SK-N-SH (cell line): ENCODE measurements at regions not wholly inside any gene's neighbourhood (a gene's known extent, or its start where the extent isn't known, plus 50 kb on each side); places are given as distances from the start of the nearest gene placed in this dataset.

Experiments
- CTCF ChIA-PET: fragments of 300-600, 350-600 bp; formaldehyde crosslinking; extraction: SDS; loops from one replicate; lab custom pipeline; 2021; lab: Yijun Ruan, JAX
- POLR2A ChIA-PET: fragments of 350-600 bp; sonication (Branson Sonifier 250); formaldehyde crosslinking; extraction: SDS; loops from one replicate; lab custom pipeline; 2020; ENCODE audit warnings: antibody characterized with exemption, inconsistent platforms; lab: Yijun Ruan, JAX
- DNase-seq: peaks from one replicate; pipeline ENCODE4 v3.0.0; 2012
- H2AFZ ChIP-seq: fragments of 200-600 bp; sonication (generic); 2 replicates; pipeline ENCODE4 v1.8.1; 2016; ENCODE audit warnings: antibody characterized with exemption, mild to moderate bottlenecking, low read depth
- H3F3A ChIP-seq: fragments of 200-600 bp; sonication (generic); replicated peaks from 2 replicates; pipeline ENCODE3; 2016; ENCODE audit warnings: antibody characterized with exemption, mild to moderate bottlenecking; ENCODE audit not compliant: insufficient read depth
- H3K27ac ChIP-seq, 2 experiments: fragments of 200-500 bp in 1 of 2; fragments of 200-600 bp in 1 of 2; sonication (Bioruptor generic) in 1 of 2; sonication (generic), shearing (Covaris generic) in 1 of 2; 2 replicates each; pipeline versions ENCODE4 v1.5.1 to v1.6.1; 2014 to 2016; ENCODE audit warnings: low read depth in 2 of 2, inconsistent platforms in 1 of 2, low read length in 1 of 2, mild to moderate bottlenecking in 1 of 2, mixed read lengths in 1 of 2
- H3K27me3 ChIP-seq: fragments of 200-600 bp; sonication (generic), shearing (Covaris generic); 2 replicates; pipeline ENCODE4 v1.6.1; 2016; ENCODE audit warnings: mixed run types; ENCODE audit not compliant: insufficient read depth
- H3K36me3 ChIP-seq, 2 experiments: fragments of 200-500 bp in 1 of 2; fragments of 200-600 bp in 1 of 2; sonication (Bioruptor generic) in 1 of 2; sonication (generic) in 1 of 2; replicated peaks in 1 of 2; 2 replicates each; pipeline versions ENCODE3 to v1.5.1; 2014 to 2016; ENCODE audit warnings: low read length in 1 of 2, mild to moderate bottlenecking in 1 of 2; ENCODE audit not compliant: insufficient read depth in 2 of 2, control insufficient read depth in 1 of 2
- H3K4me1 ChIP-seq, 2 experiments: fragments of 200-500 bp in 1 of 2; fragments of 200-600 bp in 1 of 2; sonication (Bioruptor generic) in 1 of 2; sonication (generic), shearing (Covaris generic) in 1 of 2; 2 replicates each; pipeline versions ENCODE4 v1.5.1 to v1.6.1; 2014 to 2016; ENCODE audit warnings: low read depth in 1 of 2, low read length in 1 of 2, mixed run types in 1 of 2; ENCODE audit not compliant: insufficient read depth in 2 of 2, control insufficient read depth in 1 of 2
- H3K4me2 ChIP-seq: fragments of 200-600 bp; sonication (generic), shearing (Covaris generic); 2 replicates; pipeline ENCODE4 v1.6.1; 2017; ENCODE audit warnings: mixed run types
- H3K4me3 ChIP-seq, 2 experiments: fragments of 200-500 bp in 1 of 2; fragments of 200-600 bp in 1 of 2; sonication (Bioruptor generic) in 1 of 2; sonication (generic), shearing (Covaris generic) in 1 of 2; 2 replicates each; pipeline versions ENCODE4 v1.5.1 to v1.8.1; 2014 to 2016; ENCODE audit warnings: low read depth in 2 of 2, inconsistent platforms in 1 of 2, low read length in 1 of 2, mild to moderate bottlenecking in 1 of 2, mixed read lengths in 1 of 2, moderate library complexity in 1 of 2
- H3K79me2 ChIP-seq: fragments of 200-600 bp; sonication (generic); 2 replicates; pipeline ENCODE4 v1.8.1; 2017; ENCODE audit warnings: mild to moderate bottlenecking; ENCODE audit not compliant: insufficient read depth
- H3K9ac ChIP-seq: fragments of 200-600 bp; sonication (generic); 2 replicates; pipeline ENCODE4 v1.6.1; 2017; ENCODE audit warnings: mixed run types
- H3K9me2 ChIP-seq: fragments of 200-600 bp; sonication (generic); 2 replicates; pipeline ENCODE4 v1.6.1; 2017; ENCODE audit warnings: mixed run types
- H3K9me3 ChIP-seq: fragments of 200-600 bp; sonication (generic); 2 replicates; pipeline ENCODE4 v1.6.1; 2017; ENCODE audit warnings: mixed run types, mild to moderate bottlenecking, moderate library complexity
- H4K20me1 ChIP-seq: fragments of 200-600 bp; sonication (generic); 2 replicates; pipeline ENCODE4 v1.6.1; 2017; ENCODE audit warnings: mild to moderate bottlenecking, mixed run types; ENCODE audit not compliant: insufficient read depth
- CHD2 ChIP-seq: fragments of 150-350 bp; IDR thresholded peaks from 2 replicates; pipeline ENCODE4 v1.6.1; 2018; ENCODE audit warnings: low read length; ENCODE audit not compliant: partially characterized antibody
- ELF1 ChIP-seq: IDR thresholded peaks from 2 replicates; pipeline ENCODE4 v1.4.0; 2012
- EP300 ChIP-seq, 2 experiments: IDR thresholded peaks; 2 replicates each; pipeline versions ENCODE4 v1.4.0 to v1.6.1; 2012; ENCODE audit warnings: borderline replicate concordance in 1 of 2, low read depth in 1 of 2, low read length in 1 of 2
- FOSL2 ChIP-seq: IDR thresholded peaks from 2 replicates; pipeline ENCODE4 v1.4.0; 2012; ENCODE audit warnings: low read depth, mild to moderate bottlenecking, moderate library complexity, borderline replicate concordance
- FOXJ3 ChIP-seq: sonication (generic); formaldehyde crosslinking; IDR thresholded peaks from 2 replicates; pipeline ENCODE4 v1.5.1; 2020; ENCODE audit warnings: mild to moderate bottlenecking, missing genetic modification reagents
- GABPA ChIP-seq: IDR thresholded peaks from 2 replicates; pipeline ENCODE4 v1.4.0; 2012; ENCODE audit warnings: low read depth, mild to moderate bottlenecking
- GATA2 ChIP-seq: sonication (generic); formaldehyde crosslinking; IDR thresholded peaks from 2 replicates; pipeline ENCODE4 v1.5.0; 2020; ENCODE audit warnings: mild to moderate bottlenecking, missing genetic modification reagents
- MXI1 ChIP-seq: IDR thresholded peaks from 2 replicates; pipeline ENCODE4 v1.6.1; 2012; ENCODE audit warnings: mild to moderate bottlenecking, low read depth, low read length, improper control_type of control experiment
- NFIC ChIP-seq: IDR thresholded peaks from 2 replicates; pipeline ENCODE4 v1.4.0; 2012; ENCODE audit warnings: borderline replicate concordance
- RAD21 ChIP-seq: IDR thresholded peaks from 2 replicates; pipeline ENCODE4 v1.6.1; 2012; ENCODE audit warnings: mild to moderate bottlenecking, low read length
- RCOR1 ChIP-seq: fragments of 150-350 bp; IDR thresholded peaks from 2 replicates; pipeline ENCODE4 v1.6.1; 2017; ENCODE audit warnings: antibody characterized with exemption, low read length
- SIN3A ChIP-seq: IDR thresholded peaks from 2 replicates; pipeline ENCODE4 v1.6.1; 2012; ENCODE audit warnings: low read depth, mild to moderate bottlenecking, low read length, moderate library complexity, borderline replicate concordance
- SMC3 ChIP-seq: IDR thresholded peaks from 2 replicates; pipeline ENCODE4 v1.6.1; 2012; ENCODE audit warnings: low read depth, low read length, improper control_type of control experiment
- TAF1 ChIP-seq: IDR thresholded peaks from 2 replicates; pipeline ENCODE4 v1.6.1; 2012; ENCODE audit warnings: low read depth, mild to moderate bottlenecking, low read length, moderate library complexity, borderline replicate concordance
- TEAD4 ChIP-seq: IDR thresholded peaks from 2 replicates; pipeline ENCODE4 v1.4.0; 2012; ENCODE audit warnings: mild to moderate bottlenecking, borderline replicate concordance; ENCODE audit not compliant: insufficient read depth
- WGBS: methylation state at CpG from one replicate; pipeline ENCODE4 v1.1.6; 2017; ENCODE audit warnings: low lambda C conversion rate; 5-methylcytosine and 5-hydroxymethylcytosine counted together
- TF ChIP-seq, protein P1 (sequence below): IDR thresholded peaks from 2 replicates; pipeline ENCODE4 v1.4.0; 2012; ENCODE audit warnings: low read depth, borderline replicate concordance
- TF ChIP-seq, protein P2 (sequence below): IDR thresholded peaks from 2 replicates; pipeline ENCODE4 v1.4.0; 2012; ENCODE audit warnings: low read depth, borderline replicate concordance

GRCh38 chr16:51950118-51950780 is 596.7 kb downstream of the TOX3 start:
- DNase-seq: no peak
- no peaks in the 10 kb centered on the region for H3K27me3 ChIP-seq
- H2AFZ ChIP-seq: no peak overlapping the region
- CTCF ChIA-PET: interaction anchor here (0.8 to 3.1 kb wide), 7 partner anchors 9 to 132 kb away, joined by 3 to 17 read pairs (median 4); no protein-coding TSS in a partner anchor
- POLR2A ChIA-PET: interaction anchor here (2.8 kb wide), 1 partner anchor 11 kb away, joined by 13 read pairs; no protein-coding TSS in a partner anchor
- no peak overlapping the region for H3K9ac ChIP-seq
- WGBS: 31% methylated on average over 3 of the region's 3 CpGs
- peaks cover 0 to 26% of the 10 kb centered on the region in 2 experiments; a peak in 2 of 4 replicates for H3K4me1 ChIP-seq
- no peaks in the 10 kb centered on the region for H3F3A ChIP-seq
- TF ChIP-seq GATA2: peak; percentile 68
- TF ChIP-seq, protein P1, sequence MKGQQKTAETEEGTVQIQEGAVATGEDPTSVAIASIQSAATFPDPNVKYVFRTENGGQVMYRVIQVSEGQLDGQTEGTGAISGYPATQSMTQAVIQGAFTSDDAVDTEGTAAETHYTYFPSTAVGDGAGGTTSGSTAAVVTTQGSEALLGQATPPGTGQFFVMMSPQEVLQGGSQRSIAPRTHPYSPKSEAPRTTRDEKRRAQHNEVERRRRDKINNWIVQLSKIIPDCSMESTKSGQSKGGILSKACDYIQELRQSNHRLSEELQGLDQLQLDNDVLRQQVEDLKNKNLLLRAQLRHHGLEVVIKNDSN: no peak
- peak in 1 of 2 experiments; percentile 52; a peak in 1 of 4 replicates for TF ChIP-seq EP300 (IDR thresholded peaks at IDR 0.05; ENCODE audit: borderline replicate concordance in 1 of 2, low read depth in 1 of 2, low read length in 1 of 2)
- TF ChIP-seq, all 33 proteins: peak for 2
- H3K27ac ChIP-seq: peak overlapping the region in 1 of 2 experiments; percentile 92; a peak in 2 of 4 replicates
- H4K20me1 ChIP-seq: no peaks in the 10 kb centered on the region
- no peak overlapping the region for H3K4me2 ChIP-seq
- no peak overlapping the region for H3K4me3 ChIP-seq
- no peaks in the 10 kb centered on the region for H3K9me3 ChIP-seq
- H3K36me3 ChIP-seq: no peaks in the 10 kb centered on the region
- H3K79me2 ChIP-seq: no peaks in the 10 kb centered on the region
- no peaks in the 10 kb centered on the region for H3K9me2 ChIP-seq

GRCh38 chr16:51949282-51949681 is 597.7 kb downstream of the TOX3 start:
- H3K79me2 ChIP-seq: no peaks in the 10 kb centered on the region
- no peak for TF ChIP-seq ELF1
- peak; percentile 26 for TF ChIP-seq RAD21
- peak; percentile 35 for TF ChIP-seq CHD2
- peak; percentile 85; the same call in 1 of the 2 replicates for TF ChIP-seq MXI1
- TF ChIP-seq SMC3: no peak
- no peak for TF ChIP-seq NFIC
- no peak for TF ChIP-seq TEAD4
- TF ChIP-seq EP300 (IDR thresholded peaks at IDR 0.05; ENCODE audit: borderline replicate concordance in 1 of 2, low read depth in 1 of 2, low read length in 1 of 2): peak in 1 of 2 experiments; percentile 79; a peak in 2 of 4 replicates
- TF ChIP-seq, protein P2, sequence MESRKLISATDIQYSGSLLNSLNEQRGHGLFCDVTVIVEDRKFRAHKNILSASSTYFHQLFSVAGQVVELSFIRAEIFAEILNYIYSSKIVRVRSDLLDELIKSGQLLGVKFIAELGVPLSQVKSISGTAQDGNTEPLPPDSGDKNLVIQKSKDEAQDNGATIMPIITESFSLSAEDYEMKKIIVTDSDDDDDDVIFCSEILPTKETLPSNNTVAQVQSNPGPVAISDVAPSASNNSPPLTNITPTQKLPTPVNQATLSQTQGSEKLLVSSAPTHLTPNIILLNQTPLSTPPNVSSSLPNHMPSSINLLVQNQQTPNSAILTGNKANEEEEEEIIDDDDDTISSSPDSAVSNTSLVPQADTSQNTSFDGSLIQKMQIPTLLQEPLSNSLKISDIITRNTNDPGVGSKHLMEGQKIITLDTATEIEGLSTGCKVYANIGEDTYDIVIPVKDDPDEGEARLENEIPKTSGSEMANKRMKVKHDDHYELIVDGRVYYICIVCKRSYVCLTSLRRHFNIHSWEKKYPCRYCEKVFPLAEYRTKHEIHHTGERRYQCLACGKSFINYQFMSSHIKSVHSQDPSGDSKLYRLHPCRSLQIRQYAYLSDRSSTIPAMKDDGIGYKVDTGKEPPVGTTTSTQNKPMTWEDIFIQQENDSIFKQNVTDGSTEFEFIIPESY: no peak
- TF ChIP-seq FOXJ3 (CRISPR knock-in tag): no peak; the same call in 1 of the 2 replicates
- no peak for TF ChIP-seq FOSL2
- peak; percentile 86 for TF ChIP-seq GATA2
- TF ChIP-seq RCOR1: peak; percentile 87
- TF ChIP-seq TAF1: no peak
- TF ChIP-seq GABPA: no peak
- no peak for TF ChIP-seq SIN3A
- H2AFZ ChIP-seq: no peak overlapping the region
- no peaks in the 10 kb centered on the region for H3K27me3 ChIP-seq
- H3K9me3 ChIP-seq: no peaks in the 10 kb centered on the region
- H3F3A ChIP-seq: no peaks in the 10 kb centered on the region
- H3K9me2 ChIP-seq: no peaks in the 10 kb centered on the region
- ChIA-PET CTCF (interaction anchor here (0.8 to 3.1 kb wide), 5 partner anchors 10 to 131 kb away, joined by 3 to 17 read pairs (median 6); no protein-coding TSS in a partner anchor), POLR2A (interaction anchor here (2.8 kb wide), 1 partner anchor 10 kb away, joined by 13 read pairs; no protein-coding TSS in a partner anchor)
- peaks cover 0 to 26% of the 10 kb centered on the region in 2 experiments; a peak in 2 of 4 replicates for H3K4me1 ChIP-seq
- no peak overlapping the region for H3K4me3 ChIP-seq
- H3K36me3 ChIP-seq: no peaks in the 10 kb centered on the region
- no peaks in the 10 kb centered on the region for H4K20me1 ChIP-seq
- no peak overlapping the region for H3K4me2 ChIP-seq
- no peak overlapping the region for H3K9ac ChIP-seq
- DNase-seq: peak; percentile 49
- peak overlapping the region in 1 of 2 experiments; percentile 92; a peak in 2 of 4 replicates for H3K27ac ChIP-seq
- WGBS: 4% methylated on average over 2 of the region's 2 CpGs
